ENCODE measurements at regions not wholly inside any gene's neighbourhood (a gene's known extent, or its start where the extent isn't known, plus 50 kb on each side); places are given as distances from the start of the nearest gene placed in this dataset.
A peak's percentile ranks its signal among the peaks of the same experiment; 100 is the strongest.

DNA sequence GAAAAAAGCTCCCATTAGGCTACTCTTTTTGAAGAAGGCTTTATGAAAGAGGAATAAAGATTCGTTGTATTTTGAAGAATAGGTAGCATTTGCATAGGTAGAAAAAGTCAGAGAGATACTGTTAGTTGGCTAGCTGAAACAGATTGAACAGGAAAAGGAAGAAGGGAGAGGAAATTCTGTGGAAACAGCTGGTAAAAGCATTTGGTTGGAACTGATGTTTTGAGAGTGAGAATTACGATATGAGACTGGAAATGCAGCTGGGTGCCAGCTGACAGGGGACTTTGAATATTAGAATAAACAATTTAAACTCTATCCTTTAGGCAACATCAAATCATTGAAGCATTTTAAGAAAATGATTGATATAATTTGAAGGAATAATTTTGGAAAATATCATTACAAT lies 96.7 kb upstream of the CNTNAP5 start:
- no peak for DNase-seq (ENCODE audit: low spot score)

DNA sequence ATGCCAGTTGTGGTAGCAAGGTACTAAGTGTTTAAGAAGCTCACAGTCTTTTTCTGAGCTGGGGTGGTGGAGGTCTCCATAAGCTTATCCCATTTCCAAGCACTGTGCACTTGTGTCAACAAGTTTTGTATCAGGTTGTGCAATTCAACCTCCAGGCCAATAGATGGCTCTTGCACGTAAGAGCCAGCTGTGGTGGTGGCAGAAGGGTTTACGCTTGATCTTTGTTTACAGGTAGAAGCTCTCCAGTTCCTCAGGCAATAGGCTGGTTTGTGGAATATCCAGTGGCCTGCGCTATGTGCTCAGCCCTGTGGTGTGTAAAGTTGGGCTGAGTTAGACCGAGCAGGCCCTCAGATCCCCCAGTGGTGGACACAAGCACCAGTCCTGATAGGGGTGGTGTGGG lies 89.7 kb upstream of the CNTNAP5 start:
- no peak for DNase-seq (ENCODE audit: low spot score)

DNA sequence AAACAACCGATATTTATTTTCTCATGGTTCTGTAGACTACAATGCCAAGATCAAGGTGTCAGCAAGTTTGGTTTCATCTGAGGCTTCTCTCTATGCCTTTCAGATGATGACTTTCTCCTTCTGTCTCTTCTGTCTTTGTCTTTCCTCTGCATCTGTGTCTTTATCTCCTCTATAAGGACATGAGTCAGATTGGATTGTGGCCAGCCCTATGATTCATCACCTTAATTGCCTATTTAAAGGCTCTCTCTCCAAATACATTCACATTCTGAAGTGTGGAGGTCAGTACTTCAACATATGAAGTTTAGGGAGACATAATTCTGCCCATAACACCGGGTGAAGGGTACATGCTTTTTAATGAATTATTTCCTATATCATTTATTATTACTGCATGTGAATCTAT lies 71.2 kb upstream of the CNTNAP5 start:
- DNase-seq (ENCODE audit: low spot score), result peak; percentile 2

DNA sequence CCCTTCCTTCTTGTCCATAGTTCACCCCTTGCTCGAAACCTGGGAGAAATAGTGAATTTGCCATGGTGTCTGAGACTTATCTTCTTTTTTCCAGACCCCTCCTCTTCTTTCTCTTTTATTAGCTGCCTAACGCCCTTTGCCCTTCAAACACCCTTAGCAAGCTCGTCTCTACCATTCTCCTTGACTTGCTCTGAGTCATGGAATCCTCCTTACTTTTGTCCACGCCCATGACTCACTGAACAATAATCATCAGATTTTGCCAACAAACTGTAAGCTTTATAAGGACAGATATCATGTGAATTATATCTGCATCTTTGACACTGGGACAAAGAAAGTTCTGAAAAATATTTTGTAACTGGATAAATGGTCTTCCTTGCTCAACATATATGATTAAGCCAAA lies 67.1 kb upstream of the CNTNAP5 start:
- DNase-seq (ENCODE audit: low spot score), result no peak

DNA sequence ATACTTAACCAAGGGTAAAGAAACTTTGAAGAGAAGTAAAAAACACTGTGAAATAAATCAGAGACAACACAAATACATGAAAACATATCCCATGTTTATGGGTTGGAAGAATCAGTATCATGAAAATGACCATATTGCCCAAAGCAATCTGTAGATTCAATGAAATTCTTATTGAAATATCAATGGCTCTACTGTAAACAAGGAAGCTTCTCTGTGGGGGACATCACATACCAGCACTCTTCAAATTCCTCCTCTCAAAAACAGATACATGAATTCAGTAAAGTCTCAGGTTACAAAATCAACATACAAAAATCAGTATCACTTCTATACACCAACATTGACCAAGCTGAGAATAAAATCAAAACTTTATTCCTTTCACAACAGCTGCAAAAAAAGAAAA lies 63.5 kb upstream of the CNTNAP5 start:
- DNase-seq (ENCODE audit: low spot score), result no peak

DNA sequence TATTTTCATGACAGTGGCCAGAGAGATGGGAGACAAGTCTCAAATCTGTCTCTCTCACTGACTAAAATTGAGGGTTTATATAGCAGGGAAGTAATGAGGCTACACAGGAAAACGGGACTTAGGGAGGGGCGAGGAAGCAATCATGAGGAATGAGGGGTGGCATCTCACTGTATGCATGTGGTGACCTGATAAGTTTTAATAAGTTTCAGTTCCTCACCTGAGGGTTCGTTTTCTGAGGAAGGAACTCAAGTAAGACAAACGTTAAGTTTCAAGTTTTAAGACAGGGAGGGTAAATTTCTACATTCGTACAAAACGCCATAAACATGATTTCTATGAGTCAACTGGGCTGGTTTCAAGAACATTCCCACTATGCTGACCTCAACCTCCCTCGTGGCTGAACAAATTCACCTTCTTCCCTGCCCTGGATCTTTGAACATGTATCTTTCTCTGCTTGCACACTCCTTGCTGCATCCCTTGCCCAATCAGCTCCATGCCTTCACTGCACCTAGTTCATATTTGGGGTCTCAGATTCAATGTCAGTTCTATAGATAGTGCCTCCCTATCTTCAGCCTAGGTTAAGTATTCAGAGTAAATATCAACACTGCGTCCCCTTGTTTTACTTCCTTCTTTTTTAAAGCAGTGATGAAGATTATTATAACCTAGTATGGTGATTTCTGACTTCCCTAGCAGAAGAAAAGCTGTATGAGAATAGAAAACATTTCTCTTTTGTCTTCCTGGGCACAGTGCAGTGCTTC lies 53.3 kb upstream of the CNTNAP5 start:
- DNase-seq (ENCODE audit: low spot score), result no peak

All from pons (tissue), 1 donor.